NB4 (cell line): ENCODE measurements at regions not wholly inside any gene's neighbourhood (a gene's known extent, or its start where the extent isn't known, plus 50 kb on each side); places are given as distances from the start of the nearest gene placed in this dataset.

Experiments used
- CTCF ChIP-seq: IDR thresholded peaks from one replicate; pipeline ENCODE4 v1.5.1; 2012; ENCODE audit warnings: low read depth, low read length
- MAX ChIP-seq: IDR thresholded peaks from 2 replicates; pipeline ENCODE4 v1.6.1; 2011; ENCODE audit warnings: low read depth, low read length
- POLR2A ChIP-seq: IDR thresholded peaks from 2 replicates; pipeline ENCODE4 v1.6.1; 2011; ENCODE audit warnings: mild to moderate bottlenecking; ENCODE audit not compliant: insufficient read length; ENCODE audit errors: extremely low read depth

GRCh38 chr5:19297934-19298333, 690.1 kb downstream of the CDH18 start:
- no peak for TF ChIP-seq CTCF
- TF ChIP-seq POLR2A: no peak
- TF ChIP-seq MAX: no peak
